SK-N-SH treated with all-trans-retinoic acid at 6 μM for 48 hours (cell line): ENCODE measurements at regions not wholly inside any gene's neighbourhood (a gene's known extent, or its start where the extent isn't known, plus 50 kb on each side); places are given as distances from the start of the nearest gene placed in this dataset.

Source experiments
- ARNTL ChIP-seq: fragments of 450-650 bp; formaldehyde crosslinking; IDR thresholded peaks from 2 replicates; pipeline ENCODE4 v1.5.0; 2020; ENCODE audit warnings: low read depth, mild to moderate bottlenecking, moderate library complexity, borderline replicate concordance
- BACH2 ChIP-seq: fragments of 250-450 bp; sonication (Bioruptor Pico); IDR thresholded peaks from 2 replicates; pipeline ENCODE4 v1.9.0; 2021; ENCODE audit warnings: mild to moderate bottlenecking, borderline replicate concordance
- CSRNP3 ChIP-seq: fragments of 250-450 bp; sonication (Bioruptor Pico); IDR thresholded peaks from 2 replicates; pipeline ENCODE4 v1.5.1; 2021; ENCODE audit warnings: mild to moderate bottlenecking, moderate library complexity
- GLIS3 ChIP-seq: fragments of 250-450 bp; sonication (Bioruptor Pico); IDR thresholded peaks from 2 replicates; pipeline ENCODE4 v1.5.0; 2020; ENCODE audit warnings: mild to moderate bottlenecking, moderate library complexity
- PATZ1 ChIP-seq: fragments of 250-450 bp; sonication (Bioruptor Pico); IDR thresholded peaks from 2 replicates; pipeline ENCODE4 v1.8.0; 2020; ENCODE audit warnings: mild to moderate bottlenecking, moderate library complexity, borderline replicate concordance
- PPARA ChIP-seq: fragments of 250-450 bp; sonication (Bioruptor Pico); IDR thresholded peaks from 2 replicates; pipeline ENCODE4 v1.5.0; 2020; ENCODE audit warnings: mild to moderate bottlenecking, borderline replicate concordance
- RARB ChIP-seq: fragments of 250-450 bp; sonication (Bioruptor Pico); IDR thresholded peaks from 2 replicates; pipeline ENCODE4 v1.8.0; 2021; ENCODE audit warnings: mild to moderate bottlenecking, moderate library complexity
- SNAI2 ChIP-seq: fragments of 250-450 bp; sonication (Bioruptor Pico); IDR thresholded peaks from 2 replicates; pipeline ENCODE4 v1.5.0; 2020; ENCODE audit warnings: mild to moderate bottlenecking, moderate library complexity
- TOX ChIP-seq: fragments of 250-450 bp; sonication (Bioruptor Pico); IDR thresholded peaks from 2 replicates; pipeline ENCODE4 v1.8.0; 2021; ENCODE audit warnings: mild to moderate bottlenecking, moderate library complexity, borderline replicate concordance
- ZFP3 ChIP-seq: fragments of 250-450 bp; sonication (Bioruptor Pico); IDR thresholded peaks from 2 replicates; pipeline ENCODE4 v1.5.0; 2020; ENCODE audit warnings: mild to moderate bottlenecking, moderate library complexity
- ZFP30 ChIP-seq: fragments of 450-650 bp; formaldehyde crosslinking; IDR thresholded peaks from 2 replicates; pipeline ENCODE4 v1.5.0; 2022; ENCODE audit warnings: mild to moderate bottlenecking, moderate library complexity
- ZNF8 ChIP-seq: fragments of 450-650 bp; formaldehyde crosslinking; IDR thresholded peaks from 2 replicates; pipeline ENCODE4 v1.5.0; 2020; ENCODE audit warnings: mild to moderate bottlenecking, moderate library complexity
- TF ChIP-seq, protein P1 (sequence below): fragments of 250-450 bp; sonication (Bioruptor Pico); IDR thresholded peaks from 2 replicates; pipeline ENCODE4 v1.8.0; 2021; ENCODE audit warnings: low read depth, mild to moderate bottlenecking, moderate library complexity, borderline replicate concordance

DNA sequence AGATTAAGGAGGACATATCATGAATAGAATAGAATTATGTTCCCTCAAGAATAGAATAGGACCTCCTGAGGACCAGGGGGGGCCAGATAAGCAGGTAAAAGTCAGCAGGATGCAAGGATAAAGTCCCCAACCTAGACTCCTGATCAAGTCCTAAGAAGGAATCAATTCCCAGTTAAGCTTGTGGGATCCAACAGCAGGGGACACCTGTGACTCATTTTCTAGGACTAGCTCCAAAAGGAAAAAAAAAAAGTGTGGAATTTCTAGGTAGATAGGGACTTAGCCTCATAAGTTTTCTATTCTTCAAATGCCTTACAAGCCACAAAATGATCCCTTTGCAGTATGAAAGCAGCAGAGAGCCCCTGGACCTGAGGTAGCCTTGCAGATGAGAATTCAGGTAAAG lies 336.2 kb downstream of the WDR11 start:
- TF ChIP-seq ZFP3 (CRISPR knock-in tag) (no peak), PATZ1 (CRISPR knock-in tag) (no peak), CSRNP3 (CRISPR knock-in tag) (no peak), GLIS3 (CRISPR knock-in tag) (no peak), ARNTL (CRISPR knock-in tag) (no peak), ZFP30 (no peak), PPARA (CRISPR knock-in tag) (no peak), TOX (CRISPR knock-in tag) (no peak), BACH2 (CRISPR knock-in tag) (no peak), RARB (CRISPR knock-in tag) (no peak), ZNF8 (CRISPR knock-in tag) (no peak), SNAI2 (no peak)
- TF ChIP-seq, protein P1, sequence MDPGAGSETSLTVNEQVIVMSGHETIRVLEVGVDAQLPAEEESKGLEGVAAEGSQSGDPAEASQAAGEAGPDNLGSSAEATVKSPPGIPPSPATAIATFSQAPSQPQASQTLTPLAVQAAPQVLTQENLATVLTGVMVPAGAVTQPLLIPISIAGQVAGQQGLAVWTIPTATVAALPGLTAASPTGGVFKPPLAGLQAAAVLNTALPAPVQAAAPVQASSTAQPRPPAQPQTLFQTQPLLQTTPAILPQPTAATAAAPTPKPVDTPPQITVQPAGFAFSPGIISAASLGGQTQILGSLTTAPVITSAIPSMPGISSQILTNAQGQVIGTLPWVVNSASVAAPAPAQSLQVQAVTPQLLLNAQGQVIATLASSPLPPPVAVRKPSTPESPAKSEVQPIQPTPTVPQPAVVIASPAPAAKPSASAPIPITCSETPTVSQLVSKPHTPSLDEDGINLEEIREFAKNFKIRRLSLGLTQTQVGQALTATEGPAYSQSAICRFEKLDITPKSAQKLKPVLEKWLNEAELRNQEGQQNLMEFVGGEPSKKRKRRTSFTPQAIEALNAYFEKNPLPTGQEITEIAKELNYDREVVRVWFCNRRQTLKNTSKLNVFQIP (CRISPR knock-in tag) = no peak
